GM19035 (cell line): ENCODE measurements at regions not wholly inside any gene's neighbourhood (a gene's known extent, or its start where the extent isn't known, plus 50 kb on each side); places are given as distances from the start of the nearest gene placed in this dataset.
"Not testable (repeated sequence)": the region's sequence is repeated elsewhere in the genome, so short reads cannot be mapped to it uniquely, and the experiment has no call there.

ENCODE experiments used
- ATAC-seq: cut with Tn5 transposase; IDR thresholded peaks from one replicate; pipeline ENCODE4 v1.9.1; 2021; ENCODE audit not compliant: unreplicated experiment

DNA sequence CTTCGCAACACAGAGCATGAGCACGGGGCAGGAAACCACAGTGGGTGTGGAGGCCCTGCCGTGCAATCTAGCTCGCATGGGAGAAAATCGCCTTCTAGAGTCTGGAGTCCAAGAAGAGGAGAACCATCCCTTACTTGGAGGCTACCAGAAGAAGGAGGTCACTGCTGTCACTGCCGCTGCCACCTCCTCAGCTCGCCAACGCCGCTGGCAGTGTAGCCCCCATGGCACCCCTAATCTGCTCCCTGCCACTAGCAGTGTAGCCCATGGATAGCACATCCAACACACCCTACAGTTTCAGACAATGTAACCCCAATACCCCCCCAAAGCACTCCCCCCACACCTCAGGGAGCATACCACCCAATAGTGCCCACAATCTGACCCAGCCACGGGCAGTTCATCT lies 438.0 kb upstream of the ZNF337 start:
- ATAC-seq = no peak

DNA sequence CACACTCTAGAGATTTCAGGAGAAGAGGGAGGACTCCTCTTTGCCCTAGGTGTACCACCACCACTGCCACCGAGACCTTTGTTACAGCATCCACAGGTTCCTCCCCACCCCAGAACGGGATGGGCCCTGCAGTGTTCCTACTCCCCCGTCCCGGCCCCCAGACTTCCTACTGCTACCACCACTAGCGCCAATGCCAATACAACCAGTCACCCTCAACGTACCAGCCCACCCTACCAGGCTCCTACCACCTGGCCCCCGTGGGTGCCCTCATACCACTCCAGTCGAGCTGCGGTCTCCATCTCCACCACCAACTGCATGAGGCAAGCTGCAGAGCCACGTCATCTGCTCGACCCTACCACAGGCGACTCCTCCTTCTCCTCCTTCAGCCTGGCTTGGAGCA lies 437.1 kb upstream of the ZNF337 start:
- not testable (repeated sequence) for ATAC-seq

DNA sequence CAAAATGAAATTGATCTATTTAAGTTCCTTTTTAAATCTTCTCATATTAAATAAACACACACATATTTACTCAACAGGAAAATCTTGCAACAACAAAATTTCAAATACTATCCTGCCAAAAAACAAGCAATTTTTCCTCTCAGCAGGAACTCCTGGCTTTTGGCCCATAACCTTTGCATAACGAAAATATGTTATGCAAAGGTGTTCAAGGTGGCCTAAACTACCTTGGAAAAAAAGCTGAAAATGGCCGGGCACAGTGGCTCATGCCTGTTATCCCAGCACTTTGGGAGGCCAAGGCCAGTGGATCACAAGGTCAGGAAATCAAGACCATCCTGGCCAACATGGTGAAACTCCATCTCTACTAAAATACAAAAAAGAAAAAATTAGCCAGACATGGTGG lies 424.3 kb upstream of the ZNF337 start:
- not testable (repeated sequence) for ATAC-seq

DNA sequence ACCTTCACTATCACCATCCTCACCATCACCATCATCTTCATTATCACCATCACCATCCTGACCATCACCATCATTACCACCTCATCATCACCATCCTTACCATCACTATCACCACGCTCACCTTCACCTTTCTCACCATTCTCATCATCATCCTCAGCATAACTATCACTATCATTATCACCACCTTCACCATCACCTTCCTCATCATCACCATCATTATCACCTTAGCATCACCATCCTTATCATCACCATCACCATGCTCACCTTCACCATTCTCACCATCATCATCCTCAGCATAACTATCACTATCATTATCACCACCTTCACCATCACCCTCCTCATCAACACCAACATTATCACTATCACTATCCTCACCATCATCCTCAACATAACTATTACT lies 397.8 kb upstream of the ZNF337 start:
- ATAC-seq = not testable (repeated sequence)

DNA sequence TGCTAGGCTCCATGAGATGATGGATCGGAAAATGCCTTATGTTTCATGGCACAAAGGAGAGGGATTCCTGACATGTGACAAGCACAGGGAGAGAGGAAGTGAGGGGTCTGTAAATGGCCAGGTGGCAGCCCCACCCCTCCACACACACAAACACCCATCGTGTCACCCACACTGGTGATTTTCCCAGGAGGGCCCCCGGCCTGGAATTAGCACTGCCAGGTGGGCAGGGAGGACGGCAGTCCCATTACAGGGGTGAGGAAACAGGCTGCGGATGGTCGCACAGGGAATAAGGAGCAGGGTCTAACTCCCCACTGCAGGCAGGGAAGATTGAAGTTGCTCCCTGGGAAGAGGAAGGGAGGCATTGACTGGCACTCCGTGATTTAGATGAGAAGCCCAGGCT lies 395.3 kb upstream of the ZNF337 start:
- not testable (repeated sequence) for ATAC-seq

DNA sequence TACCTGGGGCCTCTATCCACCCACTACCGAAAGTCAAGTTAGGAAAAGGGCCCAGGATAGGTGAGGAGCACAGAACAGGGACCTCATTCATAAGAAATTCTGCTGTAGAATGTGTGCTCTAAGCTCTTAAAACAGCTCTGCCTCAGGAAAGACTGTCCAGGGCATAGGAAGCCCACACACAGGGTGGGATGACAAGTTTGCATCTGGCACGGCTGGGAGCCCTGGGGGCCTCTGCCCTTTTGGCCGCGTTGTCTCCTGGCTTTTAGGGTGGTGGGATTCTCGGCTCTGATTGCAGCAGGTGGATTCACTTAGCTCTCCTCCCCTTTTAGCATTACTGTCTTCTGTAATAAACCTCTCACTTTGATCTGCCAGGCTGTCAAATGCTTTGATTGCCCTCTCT lies 389.5 kb upstream of the ZNF337 start:
- not testable (repeated sequence) for ATAC-seq

DNA sequence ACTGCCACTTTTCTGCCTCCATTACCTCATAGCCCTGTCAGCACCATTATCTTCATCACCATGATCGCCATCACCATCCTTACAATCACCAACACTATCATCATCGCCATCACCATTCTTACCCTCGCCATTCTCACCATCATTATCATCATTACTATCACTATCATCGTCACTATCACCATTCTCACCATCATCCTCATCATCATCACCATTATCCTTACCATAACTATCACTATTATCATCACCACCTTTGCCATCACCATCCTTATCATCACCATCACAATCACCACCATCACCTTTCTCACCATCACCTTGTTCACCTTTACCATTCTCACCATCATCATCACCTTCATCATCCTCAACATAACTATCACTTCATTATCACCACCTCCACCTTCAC lies 377.3 kb upstream of the ZNF337 start:
- ATAC-seq = not testable (repeated sequence)

DNA sequence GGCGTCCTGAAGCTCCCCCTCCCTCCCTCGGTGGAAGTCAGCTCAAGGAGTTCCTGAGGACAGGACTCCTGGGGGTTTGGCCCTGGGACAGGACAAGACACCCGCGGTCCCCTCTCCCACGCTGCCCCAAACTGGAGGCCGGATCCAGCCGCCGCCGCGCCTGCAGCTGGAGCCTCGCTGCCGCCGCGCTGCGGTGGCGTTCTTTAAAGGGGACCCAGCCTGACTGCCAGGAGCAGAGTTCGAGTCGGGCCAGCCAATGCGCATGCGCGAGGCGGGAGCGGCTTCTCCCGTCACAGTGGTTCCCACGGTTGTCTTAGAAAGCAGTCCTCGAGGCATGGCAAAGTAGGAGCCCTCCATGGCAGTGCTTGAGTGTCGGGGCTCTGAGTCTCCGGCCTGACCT lies 362.7 kb upstream of the ZNF337 start:
- ATAC-seq = not testable (repeated sequence)

DNA sequence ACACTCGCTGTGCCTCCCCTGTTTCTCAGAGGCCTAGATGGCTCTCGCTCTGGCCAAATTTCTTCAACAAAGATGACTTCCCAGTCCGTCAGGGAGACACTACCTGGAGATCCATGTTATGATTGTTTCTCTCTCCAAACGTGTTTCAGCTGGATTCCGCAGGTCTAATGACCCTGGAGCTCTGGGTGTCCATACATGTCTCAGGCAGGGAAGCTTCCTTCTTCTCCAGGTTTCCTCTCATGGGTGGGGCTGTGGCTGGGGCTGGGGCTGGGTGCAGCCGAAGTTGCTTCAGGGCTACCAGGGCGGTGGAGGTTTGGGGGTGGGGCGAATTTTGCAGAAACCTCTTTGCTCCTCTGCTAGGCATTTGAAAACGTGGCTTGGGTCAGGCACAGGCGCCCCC lies 361.8 kb upstream of the ZNF337 start:
- ATAC-seq = not testable (repeated sequence)

DNA sequence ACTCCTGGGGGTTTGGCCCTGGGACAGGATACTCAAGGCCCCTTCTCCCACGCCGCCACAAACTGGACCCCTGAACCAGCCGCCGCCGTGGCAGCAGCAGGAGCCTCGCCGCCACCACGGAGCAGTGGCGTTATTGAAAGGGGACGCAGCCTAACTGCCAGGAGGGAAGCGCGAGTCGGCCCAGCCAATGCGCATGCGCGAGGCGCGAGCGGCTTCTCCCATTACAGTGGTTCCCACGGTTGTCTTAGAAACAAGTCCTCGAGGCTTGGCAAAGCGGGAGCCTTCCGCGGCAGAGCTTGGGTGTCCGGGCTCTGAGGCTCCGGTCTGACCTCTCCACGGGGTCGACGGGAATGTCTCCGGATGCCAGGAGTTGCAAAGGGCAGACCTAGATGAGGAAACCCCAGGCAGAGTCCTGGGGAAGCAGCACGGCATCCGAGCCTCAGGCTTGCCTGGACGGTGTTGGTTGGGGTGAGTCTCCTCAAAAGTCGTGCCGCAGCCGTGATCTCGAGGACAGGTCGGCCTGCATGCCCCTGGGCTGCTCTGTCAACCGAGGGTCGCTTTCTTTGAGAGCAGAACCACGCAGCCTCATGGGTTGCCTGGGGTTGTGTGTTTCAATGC lies 360.6 kb upstream of the ZNF337 start:
- ATAC-seq = not testable (repeated sequence)

DNA sequence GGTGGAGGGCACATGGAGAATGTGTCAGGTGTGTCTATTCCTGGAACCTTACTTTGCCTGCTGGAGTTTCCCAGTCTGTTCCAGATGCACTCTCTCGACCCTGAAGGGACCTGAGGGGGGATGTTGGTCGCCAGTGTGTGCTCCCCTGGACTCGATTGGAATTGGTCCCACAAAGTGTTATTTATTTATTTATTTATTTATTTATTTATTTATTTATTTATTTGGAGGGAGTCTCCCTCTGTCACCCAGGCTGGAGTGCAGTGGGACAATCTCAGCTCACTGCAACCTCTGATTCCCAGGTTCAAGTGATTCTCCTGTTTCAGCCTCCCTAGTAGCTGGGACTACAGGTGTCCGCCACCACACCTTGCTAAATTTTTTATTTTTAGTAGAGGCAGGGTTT lies 329.1 kb upstream of the ZNF337 start:
- ATAC-seq = not testable (repeated sequence)

DNA sequence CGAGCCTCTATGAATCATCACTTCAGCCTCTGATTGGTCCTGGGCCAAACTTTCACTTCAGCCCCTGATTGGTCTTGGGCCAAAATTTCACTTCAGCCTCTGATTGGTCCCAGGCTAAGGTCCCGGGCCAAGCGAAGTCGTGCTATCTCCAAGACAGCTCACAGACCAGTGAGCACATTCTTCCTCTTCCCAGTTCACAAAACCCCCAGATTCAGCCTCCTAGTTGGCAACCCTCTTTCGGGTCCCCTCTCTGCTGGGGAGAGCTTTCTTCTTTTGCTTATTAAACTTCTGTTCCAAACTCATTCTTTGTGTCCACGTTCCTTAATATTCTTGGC lies 314.3 kb upstream of the ZNF337 start:
- not testable (repeated sequence) for ATAC-seq

DNA sequence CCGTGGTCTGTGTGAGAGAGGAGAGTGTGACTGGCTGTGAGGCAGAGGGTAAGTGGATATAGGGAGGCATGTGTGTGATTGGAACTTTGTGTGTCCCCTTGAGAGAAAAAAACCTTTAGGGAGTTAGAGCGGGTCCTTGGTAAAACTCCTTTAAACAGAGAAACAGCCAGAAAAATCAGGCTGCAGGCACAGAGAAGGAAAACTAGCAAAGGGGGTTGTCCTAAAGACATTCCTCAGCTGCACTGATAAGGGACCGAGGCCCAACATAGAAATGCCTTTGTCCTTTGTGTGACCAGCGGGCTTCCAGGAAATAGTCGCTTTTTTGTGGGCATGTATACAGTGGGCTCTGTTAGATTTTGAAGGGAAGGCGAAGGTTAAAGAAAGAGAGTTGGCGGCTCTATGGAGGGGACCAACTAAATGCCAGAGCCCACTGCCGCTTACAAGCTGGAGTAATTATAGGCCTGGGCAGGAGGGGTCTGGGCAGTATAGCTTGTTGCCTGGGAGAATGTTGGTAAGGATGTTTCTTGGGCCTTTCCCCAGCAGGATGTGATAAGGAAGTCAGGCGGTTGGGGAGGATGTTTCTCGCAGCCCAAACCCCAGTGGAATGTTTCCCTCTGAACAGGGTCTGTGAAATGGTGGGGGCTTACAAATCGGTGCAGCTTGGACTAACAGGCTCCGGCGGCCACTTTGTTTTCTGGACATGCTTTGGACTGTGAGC lies 313.7 kb upstream of the ZNF337 start:
- ATAC-seq = not testable (repeated sequence)

DNA sequence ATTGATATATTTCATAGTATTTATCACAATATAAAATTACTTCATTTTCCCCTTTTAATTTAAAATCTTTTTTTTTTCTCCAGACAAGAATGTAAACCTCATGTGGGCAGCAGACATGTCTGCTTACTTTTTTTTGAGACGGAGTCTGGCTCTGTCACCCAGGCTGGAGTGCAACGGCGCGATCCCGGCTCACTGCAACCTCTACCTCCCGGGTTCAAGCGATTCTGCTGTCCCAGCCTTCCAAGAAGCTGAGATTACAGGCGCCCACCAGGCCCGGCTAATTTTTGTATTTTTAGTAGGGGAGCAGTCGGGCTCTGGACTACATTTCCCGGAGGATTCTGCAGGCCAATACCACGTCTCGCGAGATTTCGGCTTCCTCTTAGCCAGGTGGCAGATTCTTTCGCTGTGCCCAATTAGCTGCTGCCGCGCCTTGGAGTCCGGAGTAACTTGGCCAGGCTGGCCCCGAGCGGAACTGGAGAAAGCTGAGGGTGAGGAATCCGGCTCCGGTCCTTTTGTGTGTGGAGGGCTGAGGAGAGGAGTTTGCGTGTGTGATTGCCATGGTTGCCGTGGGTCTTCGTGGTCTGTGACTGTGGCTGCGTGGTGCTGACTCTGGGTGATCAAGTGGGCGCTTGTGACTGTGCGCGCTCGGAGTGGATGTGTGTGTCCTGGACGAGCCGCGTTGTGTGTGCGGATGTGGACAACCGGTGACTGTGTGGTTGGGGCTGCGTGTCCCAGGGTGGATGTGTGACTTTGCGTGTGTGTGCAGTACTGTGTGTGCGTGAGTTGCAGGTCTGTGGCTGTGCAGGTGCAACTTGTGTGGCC lies 313.0 kb upstream of the ZNF337 start:
- ATAC-seq = not testable (repeated sequence)

DNA sequence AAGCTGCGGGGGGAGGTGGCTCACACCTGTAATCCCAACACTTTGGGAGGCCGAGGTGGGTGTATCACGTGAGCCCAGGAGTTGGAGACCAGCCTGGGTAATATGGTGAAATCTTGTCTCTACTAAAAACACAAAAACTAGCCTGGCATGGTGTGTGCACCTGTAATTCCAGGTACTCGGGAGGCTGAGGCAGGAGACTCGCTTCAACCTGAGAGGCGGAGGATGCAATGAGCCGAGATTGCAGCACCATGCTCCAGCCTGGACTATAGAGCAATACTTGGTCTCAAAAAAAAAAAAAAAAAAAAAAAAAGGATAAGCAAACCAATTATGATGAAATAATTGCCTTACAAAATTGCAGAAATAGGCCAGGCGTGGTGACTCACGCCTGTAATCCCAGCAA lies 311.4 kb upstream of the ZNF337 start:
- ATAC-seq = not testable (repeated sequence)

DNA sequence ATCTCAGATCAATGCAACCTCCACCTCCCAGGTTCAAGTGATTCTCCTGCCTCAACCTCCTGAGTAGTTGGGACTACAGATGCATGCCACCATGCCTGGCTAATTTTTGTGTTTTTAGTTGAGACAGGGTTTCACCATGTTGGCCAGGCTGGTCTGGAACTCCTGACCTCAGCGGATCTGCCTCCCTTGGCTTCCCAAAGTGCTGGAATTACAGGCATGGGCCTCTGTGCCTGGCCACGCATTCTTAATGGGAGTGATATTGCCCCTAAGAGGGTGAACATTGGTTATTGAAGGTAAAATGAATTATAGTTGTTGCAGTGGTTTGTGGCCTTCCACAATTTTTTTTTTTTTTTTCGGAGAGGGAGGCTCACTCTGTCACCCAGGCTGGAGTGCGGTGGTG lies 309.5 kb upstream of the ZNF337 start:
- not testable (repeated sequence) for ATAC-seq

DNA sequence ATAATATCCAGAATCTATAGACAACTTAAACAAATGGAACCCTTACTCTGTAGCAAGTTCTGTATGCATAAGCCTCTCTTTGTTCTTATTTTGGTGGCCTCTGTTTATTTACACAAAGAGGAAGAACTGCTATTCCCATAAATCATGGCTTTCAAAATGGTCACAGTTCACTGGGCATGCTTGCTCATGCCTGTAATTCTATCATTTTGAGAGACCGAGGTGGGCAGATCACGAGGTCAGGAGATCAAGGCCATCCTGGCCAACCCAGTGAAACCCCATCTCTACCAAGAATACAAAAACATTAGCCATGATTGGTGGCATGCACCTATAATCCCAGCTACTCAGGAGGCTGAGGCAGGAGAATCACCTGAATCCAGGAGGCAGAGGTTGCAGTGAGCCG lies 307.3 kb upstream of the ZNF337 start:
- not testable (repeated sequence) for ATAC-seq

DNA sequence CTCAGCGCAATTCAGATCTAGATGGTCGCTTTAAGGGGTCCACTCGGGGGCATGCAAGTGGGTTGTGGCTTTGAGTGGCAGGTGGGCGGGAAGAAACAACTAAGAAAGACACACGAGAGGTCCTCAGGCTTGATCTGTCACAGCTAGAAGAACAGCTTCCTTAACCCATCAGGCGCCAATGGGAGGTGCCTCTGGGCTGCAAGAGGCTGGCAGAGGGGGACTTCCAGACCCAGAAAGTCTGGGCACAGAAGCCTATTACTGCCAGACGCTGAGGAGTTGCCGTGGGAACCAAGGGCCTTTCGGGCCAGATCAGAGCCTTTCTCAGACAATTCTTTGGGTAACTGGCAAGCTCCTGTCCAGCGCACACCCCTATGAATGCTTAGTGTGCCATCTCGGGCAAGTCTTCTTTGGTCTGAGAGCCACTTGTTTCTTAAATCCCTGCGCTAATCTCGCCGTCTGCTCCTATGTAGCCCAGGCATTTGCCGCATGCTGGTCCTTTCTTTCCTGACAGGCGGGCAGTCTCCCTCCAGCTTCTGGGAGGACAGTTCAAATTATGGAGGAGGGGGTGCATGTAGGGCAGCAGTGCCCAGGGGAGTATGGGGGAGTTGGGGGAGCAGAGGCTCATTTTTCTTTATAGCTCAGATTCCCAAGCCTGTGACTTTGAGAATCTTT lies 300.9 kb upstream of the ZNF337 start:
- ATAC-seq = not testable (repeated sequence)

DNA sequence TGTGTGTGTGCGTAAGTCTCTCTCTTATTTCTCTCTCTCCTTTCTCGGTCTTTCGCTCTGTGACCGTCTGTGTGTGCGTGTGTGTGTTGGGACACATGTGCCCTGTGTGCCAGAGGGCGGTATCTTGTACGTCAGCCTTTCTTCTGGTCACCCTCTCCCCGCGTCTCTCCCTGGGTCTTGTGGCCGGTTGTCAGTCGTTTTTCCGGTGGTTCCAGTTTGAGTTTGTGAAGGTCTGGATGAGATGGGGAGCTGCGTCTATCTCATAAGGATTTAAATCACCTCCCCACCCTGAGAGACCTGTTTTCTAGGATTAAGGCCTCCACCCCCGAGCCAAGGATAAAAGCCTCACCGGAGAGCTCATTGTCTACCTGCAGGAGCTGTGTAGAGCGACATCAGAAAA lies 295.5 kb upstream of the ZNF337 start:
- no peak for ATAC-seq

DNA sequence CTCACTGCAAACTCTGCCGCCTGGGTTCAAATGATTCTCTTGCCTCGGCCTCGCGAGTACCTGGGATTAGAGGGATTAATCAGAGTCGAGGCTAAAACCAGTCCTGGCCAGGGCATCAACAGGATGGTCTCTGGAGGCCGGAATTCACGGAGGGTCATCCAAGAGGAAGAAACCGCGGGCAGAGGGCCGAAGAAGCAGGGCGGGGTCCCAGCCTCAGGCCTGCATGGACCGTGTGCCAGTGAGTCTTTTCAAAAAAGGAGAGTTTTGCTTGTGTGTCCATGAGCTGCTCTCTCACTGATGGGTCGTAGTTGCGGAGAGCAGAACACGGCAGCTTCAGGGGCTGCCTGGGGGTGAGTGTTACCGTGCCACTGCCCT lies 295.1 kb upstream of the ZNF337 start:
- no peak for ATAC-seq

DNA sequence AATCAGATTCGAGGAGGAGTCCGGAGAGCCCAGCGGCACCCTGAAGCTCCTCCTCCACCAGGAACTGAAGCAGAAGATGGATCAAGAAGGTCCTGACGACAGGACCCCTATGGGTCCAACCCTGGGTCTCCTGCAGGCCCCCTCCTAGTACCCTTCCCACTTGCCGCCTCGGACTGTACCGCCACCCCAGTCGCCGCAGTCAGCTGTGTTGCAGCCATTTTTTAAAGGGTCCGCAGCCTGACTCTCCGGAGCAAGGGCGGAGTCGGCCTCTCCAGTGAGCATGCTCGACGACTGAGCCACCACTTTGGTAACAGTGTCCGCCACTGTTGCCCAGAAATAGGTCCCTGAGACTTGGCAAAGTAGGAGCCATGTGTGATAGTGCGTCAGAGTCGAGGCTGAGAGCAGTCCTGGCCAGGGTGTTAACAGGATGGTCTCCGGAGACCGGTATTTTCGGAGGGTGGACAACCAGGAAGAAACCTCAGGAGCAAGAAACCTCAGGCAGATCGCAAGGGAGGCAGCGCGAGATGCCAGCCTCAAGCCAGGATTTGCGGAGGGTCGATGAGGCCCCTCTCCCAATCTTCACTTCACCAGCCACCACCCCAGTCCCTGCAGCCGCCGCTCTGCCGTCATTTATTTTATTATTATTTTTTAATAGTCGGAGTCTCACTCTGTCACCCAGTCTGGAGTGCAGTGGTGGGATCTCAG lies 294.6 kb upstream of the ZNF337 start:
- ATAC-seq = no peak
